ENCODE measurements at regions not wholly inside any gene's neighbourhood (a gene's known extent, or its start where the extent isn't known, plus 50 kb on each side); places are given as distances from the start of the nearest gene placed in this dataset.

DNA sequence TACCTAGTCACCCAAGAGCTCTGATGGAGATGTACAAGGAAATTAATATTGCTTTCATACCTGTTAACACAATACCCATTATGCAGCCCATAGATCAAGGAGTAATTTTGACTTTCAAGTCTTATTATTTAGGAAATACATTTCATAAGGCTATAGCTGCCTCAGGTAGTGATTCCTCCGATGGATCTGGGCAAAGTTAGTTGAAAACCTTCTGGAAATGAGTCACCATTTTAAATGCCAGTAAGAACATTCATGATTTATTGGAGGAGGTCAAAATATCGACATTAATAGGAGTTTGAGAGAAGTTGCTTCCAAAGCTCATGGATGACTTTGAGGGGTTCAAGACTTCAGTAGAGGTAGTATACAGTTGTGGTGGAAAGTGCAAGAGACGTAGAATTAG lies 931.4 kb upstream of the ACVR2A start:
- Histone ChIP-seq H3K9me3 (ENCODE audit: control insufficient read depth, low read length) (no peaks in the 10 kb centered on the region), H3K4me3 (ENCODE audit: low read length) (no peak overlapping the region), H3K27me3 (ENCODE audit: control insufficient read depth, insufficient read depth) (no peaks in the 10 kb centered on the region), H3K4me1 (ENCODE audit: control insufficient read depth, insufficient read depth, low read length) (no peaks in the 10 kb centered on the region), H3K27ac (ENCODE audit: low read length) (no peak overlapping the region)
- no peak for ATAC-seq
- no peak for DNase-seq
- 90% methylated on average over 3 of the region's 3 CpGs for WGBS
- intact Hi-C loops (cut with DNase I), result no loop called here

DNA sequence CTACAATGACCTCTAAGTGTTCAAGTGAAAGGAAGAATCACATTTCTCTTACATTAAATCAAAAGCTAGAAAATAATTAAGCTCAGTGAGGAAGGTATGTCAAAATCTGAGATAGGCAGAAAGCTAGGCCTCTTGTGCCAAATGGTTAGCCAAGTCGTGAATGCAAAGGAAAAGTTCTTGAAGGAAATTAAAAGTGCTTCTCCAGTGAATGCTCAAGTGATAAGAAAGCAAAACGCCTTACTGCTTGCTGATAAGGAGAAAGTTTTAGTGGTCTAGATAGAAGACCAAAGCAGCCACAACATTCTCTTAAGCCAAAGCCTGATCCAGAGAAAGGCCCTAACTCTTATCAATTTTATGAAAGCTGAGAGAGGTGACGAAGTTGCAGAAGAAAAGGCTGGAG lies 932.3 kb upstream of the ACVR2A start:
- no peak overlapping the region for H3K27ac ChIP-seq (ENCODE audit: low read length)
- no peaks in the 10 kb centered on the region for H3K9me3 ChIP-seq (ENCODE audit: control insufficient read depth, low read length)
- WGBS, result 29% methylated on average over 3 of the region's 3 CpGs
- H3K4me3 ChIP-seq (ENCODE audit: low read length), result no peak overlapping the region
- DNase-seq (no peak), ATAC-seq (no peak)
- no peaks in the 10 kb centered on the region for H3K4me1 ChIP-seq (ENCODE audit: control insufficient read depth, insufficient read depth, low read length)
- intact Hi-C loops (cut with DNase I), result no loop called here
- H3K27me3 ChIP-seq (ENCODE audit: control insufficient read depth, insufficient read depth), result no peaks in the 10 kb centered on the region

DNA sequence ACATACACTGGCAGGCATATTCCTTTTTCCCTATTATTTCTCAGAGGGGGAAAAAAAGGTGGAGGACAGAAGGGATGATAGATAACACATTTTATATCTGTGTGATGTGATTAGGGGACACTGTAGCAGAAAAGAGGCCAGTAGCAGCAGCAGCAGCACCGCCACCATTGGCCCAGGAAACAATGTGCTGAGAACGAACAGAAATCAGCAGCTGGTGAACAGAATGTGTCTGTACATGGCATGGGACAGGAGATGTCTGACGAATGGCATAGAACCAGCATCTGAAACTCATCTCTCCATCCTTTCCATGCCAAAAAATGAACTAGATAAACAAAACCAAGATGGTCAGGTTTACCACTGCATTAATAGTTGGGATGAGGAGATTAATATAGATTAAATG lies 936.1 kb upstream of the ACVR2A start:
- Histone ChIP-seq H3K9me3 (ENCODE audit: control insufficient read depth, low read length) (no peaks in the 10 kb centered on the region), H3K27me3 (ENCODE audit: control insufficient read depth, insufficient read depth) (no peaks in the 10 kb centered on the region), H3K4me1 (ENCODE audit: control insufficient read depth, insufficient read depth, low read length) (no peaks in the 10 kb centered on the region), H3K4me3 (ENCODE audit: low read length) (no peak overlapping the region), H3K27ac (ENCODE audit: low read length) (no peak overlapping the region)
- WGBS, result 52% methylated on average over 3 of the region's 3 CpGs
- intact Hi-C loops (cut with DNase I), result no loop called here
- ATAC-seq, result no peak
- DNase-seq, result no peak

DNA sequence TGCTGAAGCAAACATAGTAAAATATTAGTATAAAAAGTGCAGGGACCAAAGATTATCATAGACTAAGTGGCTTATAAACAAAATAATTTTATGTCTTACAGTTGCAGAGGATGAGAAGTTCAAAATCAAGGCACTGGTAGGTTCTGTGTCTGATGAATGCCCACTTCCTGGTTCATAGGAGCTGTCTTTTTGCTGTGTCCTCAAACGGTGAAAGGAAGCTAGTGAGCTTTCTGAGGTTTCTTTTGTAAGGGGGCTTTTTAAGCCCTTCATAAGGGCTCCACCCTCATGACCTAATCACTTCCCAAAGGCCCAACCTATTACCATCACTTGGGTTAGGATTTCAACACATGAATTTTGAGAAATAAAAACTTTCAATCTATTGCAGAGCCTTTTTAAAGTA lies 946.7 kb upstream of the ACVR2A start:
- Histone ChIP-seq H3K4me1 (ENCODE audit: control insufficient read depth, insufficient read depth, low read length) (no peaks in the 10 kb centered on the region), H3K27ac (ENCODE audit: low read length) (no peak overlapping the region), H3K9me3 (ENCODE audit: control insufficient read depth, low read length) (no peaks in the 10 kb centered on the region), H3K4me3 (ENCODE audit: low read length) (no peak overlapping the region), H3K27me3 (ENCODE audit: control insufficient read depth, insufficient read depth) (no peaks in the 10 kb centered on the region)
- ATAC-seq (no peak), DNase-seq (no peak)
- 25% methylated on average over 1 of the region's 1 CpG for WGBS
- intact Hi-C loops (cut with DNase I), result no loop called here

DNA sequence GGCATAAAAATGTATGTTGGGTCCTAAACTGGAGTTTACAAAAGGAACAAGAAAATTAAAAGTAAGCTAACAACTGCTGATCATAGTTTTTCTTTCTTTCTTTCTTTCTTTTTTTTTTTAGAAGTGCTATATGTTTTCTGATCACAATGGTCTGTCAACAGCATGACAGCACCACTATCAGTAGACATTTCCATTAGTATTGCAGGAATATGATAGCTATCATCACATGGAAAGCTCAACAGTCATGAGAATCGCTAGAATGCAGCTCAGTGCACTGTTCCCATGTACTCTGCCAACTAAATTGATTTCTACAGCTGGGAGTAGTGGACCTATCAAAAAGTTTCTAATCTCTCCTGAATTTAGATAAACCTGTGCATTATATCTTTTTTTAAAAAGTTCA lies 950.3 kb upstream of the ACVR2A start:
- ATAC-seq (no peak), DNase-seq (no peak)
- H3K4me3 ChIP-seq (ENCODE audit: low read length), result no peak overlapping the region
- intact Hi-C loops (cut with DNase I), result no loop called here
- 45% methylated on average over 1 of the region's 1 CpG for WGBS
- H3K27me3 ChIP-seq (ENCODE audit: control insufficient read depth, insufficient read depth), result no peaks in the 10 kb centered on the region
- no peak overlapping the region for H3K27ac ChIP-seq (ENCODE audit: low read length)
- no peaks in the 10 kb centered on the region for H3K9me3 ChIP-seq (ENCODE audit: control insufficient read depth, low read length)
- no peaks in the 10 kb centered on the region for H3K4me1 ChIP-seq (ENCODE audit: control insufficient read depth, insufficient read depth, low read length)

DNA sequence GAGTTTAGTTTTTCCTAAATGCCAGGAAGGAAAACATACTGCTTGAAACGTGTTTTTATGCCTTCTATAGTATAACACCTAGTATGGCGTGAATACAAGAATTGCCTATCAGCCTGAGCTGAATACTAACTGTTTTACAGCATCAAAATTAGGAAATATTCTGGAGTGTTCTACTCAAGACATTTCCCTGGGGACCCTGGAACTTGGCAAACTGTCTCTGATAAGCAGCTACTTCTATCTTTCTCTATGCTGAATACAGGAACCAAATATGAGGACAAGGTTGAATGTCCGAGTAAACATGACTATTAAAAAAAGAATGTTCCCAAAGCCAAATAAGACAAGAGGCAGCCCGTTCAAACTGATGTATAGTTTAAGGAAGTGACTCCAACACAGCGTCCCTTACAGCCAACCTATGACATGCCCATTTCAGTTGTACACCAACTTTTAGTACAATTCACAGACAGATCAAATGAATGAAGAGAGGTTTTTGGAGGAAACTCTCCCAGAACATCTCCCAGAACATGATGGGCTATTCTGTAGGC lies 951.3 kb upstream of the ACVR2A start:
- Histone ChIP-seq H3K4me1 (ENCODE audit: control insufficient read depth, insufficient read depth, low read length) (no peaks in the 10 kb centered on the region), H3K27me3 (ENCODE audit: control insufficient read depth, insufficient read depth) (no peaks in the 10 kb centered on the region), H3K4me3 (ENCODE audit: low read length) (no peak overlapping the region), H3K9me3 (ENCODE audit: control insufficient read depth, low read length) (no peaks in the 10 kb centered on the region), H3K27ac (ENCODE audit: low read length) (no peak overlapping the region)
- intact Hi-C loops (cut with DNase I), result no loop called here
- WGBS, result 50% methylated on average over 5 of the region's 5 CpGs
- DNase-seq, result peak in 2 of 3 donors; percentile 66 to 80
- peak; percentile 46 to 63 for ATAC-seq

DNA sequence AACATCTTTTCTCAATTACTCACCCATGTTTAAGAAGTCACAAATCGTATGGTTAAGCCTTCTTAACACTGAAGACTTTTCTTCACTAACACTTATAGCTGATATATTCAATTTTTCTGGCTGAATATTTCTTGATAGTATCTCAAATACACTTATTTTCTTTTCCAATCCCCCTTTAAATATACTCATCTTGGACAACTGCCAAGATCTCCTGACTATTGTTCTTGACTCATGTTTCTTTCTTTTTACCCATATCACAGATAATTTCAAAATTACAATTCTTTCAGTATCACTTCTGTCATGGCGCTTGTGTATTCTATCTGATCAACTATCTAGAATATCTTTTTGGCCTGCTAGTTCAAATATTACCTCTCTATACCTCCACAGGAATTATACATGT lies 954.3 kb upstream of the ACVR2A start:
- no peak for DNase-seq
- no peak overlapping the region for H3K4me3 ChIP-seq (ENCODE audit: low read length)
- H3K9me3 ChIP-seq (ENCODE audit: control insufficient read depth, low read length), result no peaks in the 10 kb centered on the region
- no peak overlapping the region for H3K27ac ChIP-seq (ENCODE audit: low read length)
- intact Hi-C loops (cut with DNase I), result no loop called here
- no peaks in the 10 kb centered on the region for H3K27me3 ChIP-seq (ENCODE audit: control insufficient read depth, insufficient read depth)
- H3K4me1 ChIP-seq (ENCODE audit: control insufficient read depth, insufficient read depth, low read length), result no peaks in the 10 kb centered on the region
- WGBS, result 85% methylated on average over 2 of the region's 2 CpGs
- ATAC-seq, result no peak

DNA sequence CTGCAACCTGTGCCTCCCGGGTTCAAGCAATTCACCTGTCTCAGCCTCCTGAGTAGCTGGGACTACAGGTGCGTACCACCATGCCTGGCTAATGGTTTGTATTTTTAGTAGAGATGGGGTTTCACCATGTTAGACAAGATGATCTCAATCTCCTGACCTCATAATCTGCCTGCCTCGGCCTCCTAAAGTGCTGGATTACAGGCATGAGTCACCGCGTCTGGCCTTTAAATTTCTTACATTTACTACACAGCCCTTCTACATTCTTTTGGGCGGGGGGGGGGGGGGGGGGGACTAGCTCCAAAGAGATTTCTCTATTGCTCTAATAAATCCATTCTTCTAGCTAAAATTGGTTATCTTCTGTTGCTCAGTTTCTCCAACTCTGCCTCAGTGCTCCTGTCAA lies 964.9 kb upstream of the ACVR2A start:
- no peak for DNase-seq
- intact Hi-C loops (cut with DNase I), result no loop called here
- no peaks in the 10 kb centered on the region for H3K4me1 ChIP-seq (ENCODE audit: control insufficient read depth, insufficient read depth, low read length)
- no peak overlapping the region for H3K4me3 ChIP-seq (ENCODE audit: low read length)
- no peaks in the 10 kb centered on the region for H3K27me3 ChIP-seq (ENCODE audit: control insufficient read depth, insufficient read depth)
- 80% methylated on average over 6 of the region's 6 CpGs for WGBS
- ATAC-seq, result no peak
- H3K9me3 ChIP-seq (ENCODE audit: control insufficient read depth, low read length), result peaks cover 2% of the 10 kb centered on the region
- no peak overlapping the region for H3K27ac ChIP-seq (ENCODE audit: low read length)

DNA sequence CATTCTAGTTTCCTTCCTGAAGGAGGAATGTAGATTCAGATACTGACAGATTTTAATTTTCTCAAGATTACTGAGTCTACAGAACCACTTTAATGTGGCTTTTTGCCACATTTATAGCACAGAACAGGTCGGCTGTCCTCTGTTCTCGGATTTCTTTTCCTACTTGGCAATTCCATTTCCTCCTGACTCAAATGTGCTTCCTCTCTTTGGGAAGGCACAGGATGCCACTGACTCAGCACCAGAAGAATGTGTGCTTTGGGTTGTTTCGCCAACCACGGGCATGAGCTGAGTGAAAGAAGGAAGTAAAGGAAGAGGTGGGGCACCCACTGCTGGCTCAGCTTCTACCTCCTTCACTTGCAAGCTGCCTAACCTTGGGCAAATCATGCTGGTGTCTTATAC lies 970.6 kb upstream of the ACVR2A start:
- no peak overlapping the region for H3K4me3 ChIP-seq (ENCODE audit: low read length)
- intact Hi-C loops (cut with DNase I), result no loop called here
- WGBS, result 41% methylated on average over 4 of the region's 4 CpGs
- peak in 1 of 3 donors; percentile 11 for DNase-seq
- H3K27ac ChIP-seq (ENCODE audit: low read length), result no peak overlapping the region
- H3K9me3 ChIP-seq (ENCODE audit: control insufficient read depth, low read length), result no peaks in the 10 kb centered on the region
- no peaks in the 10 kb centered on the region for H3K27me3 ChIP-seq (ENCODE audit: control insufficient read depth, insufficient read depth)
- peak; percentile 33 to 44 for ATAC-seq
- H3K4me1 ChIP-seq (ENCODE audit: control insufficient read depth, insufficient read depth, low read length), result no peaks in the 10 kb centered on the region

DNA sequence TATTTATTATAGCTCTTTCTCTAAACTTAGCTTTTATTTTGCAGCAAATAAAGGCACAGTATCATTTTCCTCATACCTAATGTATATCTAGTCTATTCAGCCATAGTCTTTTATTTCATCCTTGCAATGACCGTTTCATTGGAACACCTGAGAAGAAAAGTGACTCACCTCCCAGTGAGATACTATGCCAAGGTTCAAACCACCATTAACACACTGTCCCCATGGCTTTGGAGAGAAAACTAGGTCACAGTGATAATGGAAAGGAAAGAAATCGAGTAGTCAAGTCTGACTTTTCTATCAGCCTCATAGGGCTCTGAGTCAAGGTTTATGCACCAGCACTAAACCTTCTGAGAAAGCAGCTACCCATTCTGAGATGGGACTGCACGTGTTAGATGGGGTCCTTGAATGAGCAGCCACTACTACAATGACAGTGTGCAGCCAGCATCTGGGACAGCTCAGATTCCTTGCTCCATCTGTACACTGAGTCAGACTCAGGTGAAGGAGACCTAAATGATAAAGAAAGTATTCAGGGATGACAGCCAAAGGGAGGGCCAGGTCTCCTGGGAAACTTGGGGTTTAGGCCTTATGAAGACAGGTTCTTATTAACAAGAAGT lies 971.1 kb upstream of the ACVR2A start:
- ATAC-seq (no peak), DNase-seq (no peak)
- intact Hi-C loops (cut with DNase I), result no loop called here
- Histone ChIP-seq H3K9me3 (ENCODE audit: control insufficient read depth, low read length) (no peaks in the 10 kb centered on the region), H3K4me3 (ENCODE audit: low read length) (no peak overlapping the region), H3K27me3 (ENCODE audit: control insufficient read depth, insufficient read depth) (no peaks in the 10 kb centered on the region), H3K4me1 (ENCODE audit: control insufficient read depth, insufficient read depth, low read length) (no peaks in the 10 kb centered on the region), H3K27ac (ENCODE audit: low read length) (no peak overlapping the region)
- 65% methylated on average over 3 of the region's 3 CpGs for WGBS

DNA sequence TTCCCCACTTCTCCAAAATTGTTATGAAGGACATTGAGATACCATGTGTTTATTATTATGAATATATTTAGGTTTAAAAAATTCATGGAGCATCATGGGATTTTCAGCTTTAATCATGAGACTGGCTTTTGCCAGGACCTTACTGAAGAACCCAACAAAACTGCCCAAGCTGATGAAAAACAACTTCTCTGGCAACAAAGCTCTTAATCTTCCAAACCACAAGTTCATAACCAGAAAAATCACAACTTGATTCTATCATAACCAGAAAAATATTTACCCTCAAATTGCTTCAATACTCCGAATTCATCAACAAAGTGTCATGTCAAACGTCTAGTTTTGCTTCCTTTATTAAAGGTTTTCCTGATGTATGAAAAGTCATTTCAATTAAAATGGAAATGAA lies 971.8 kb upstream of the ACVR2A start:
- no peak overlapping the region for H3K27ac ChIP-seq (ENCODE audit: low read length)
- WGBS, result 67% methylated on average over 2 of the region's 2 CpGs
- no peak for DNase-seq
- no peak overlapping the region for H3K4me3 ChIP-seq (ENCODE audit: low read length)
- no peak for ATAC-seq
- H3K4me1 ChIP-seq (ENCODE audit: control insufficient read depth, insufficient read depth, low read length), result no peaks in the 10 kb centered on the region
- no peaks in the 10 kb centered on the region for H3K27me3 ChIP-seq (ENCODE audit: control insufficient read depth, insufficient read depth)
- no peaks in the 10 kb centered on the region for H3K9me3 ChIP-seq (ENCODE audit: control insufficient read depth, low read length)
- intact Hi-C loops (cut with DNase I), result no loop called here

DNA sequence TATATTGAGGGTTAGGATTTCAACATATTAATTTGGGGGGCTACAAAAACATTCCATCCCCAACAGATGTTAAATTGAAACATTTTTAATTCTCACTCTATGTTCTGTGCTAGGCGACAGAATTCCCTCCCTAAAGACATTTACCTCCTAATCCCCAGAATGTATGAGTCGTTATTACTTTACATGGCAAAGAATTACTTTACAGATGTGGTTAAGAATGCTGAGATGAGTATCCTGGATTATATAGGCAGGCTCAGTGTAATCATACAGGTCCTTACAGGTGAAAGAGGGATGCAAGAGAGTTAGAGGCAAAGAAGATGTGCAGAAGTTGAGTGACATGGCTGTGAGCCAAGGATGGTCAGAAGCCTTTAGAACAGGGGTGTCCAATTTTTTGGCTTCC lies 974.1 kb upstream of the ACVR2A start:
- Histone ChIP-seq H3K27ac (ENCODE audit: low read length) (no peak overlapping the region), H3K4me3 (ENCODE audit: low read length) (no peak overlapping the region), H3K27me3 (ENCODE audit: control insufficient read depth, insufficient read depth) (no peaks in the 10 kb centered on the region), H3K4me1 (ENCODE audit: control insufficient read depth, insufficient read depth, low read length) (no peaks in the 10 kb centered on the region), H3K9me3 (ENCODE audit: control insufficient read depth, low read length) (no peaks in the 10 kb centered on the region)
- whole genome bisulfite sequencing, result 94% methylated on average over 2 of the region's 2 CpGs
- intact Hi-C loops (cut with DNase I), result no loop called here
- no peak for DNase-seq
- no peak for ATAC-seq
